ENCODE measurements at regions not wholly inside any gene's neighbourhood (a gene's known extent, or its start where the extent isn't known, plus 50 kb on each side); places are given as distances from the start of the nearest gene placed in this dataset.

DNA sequence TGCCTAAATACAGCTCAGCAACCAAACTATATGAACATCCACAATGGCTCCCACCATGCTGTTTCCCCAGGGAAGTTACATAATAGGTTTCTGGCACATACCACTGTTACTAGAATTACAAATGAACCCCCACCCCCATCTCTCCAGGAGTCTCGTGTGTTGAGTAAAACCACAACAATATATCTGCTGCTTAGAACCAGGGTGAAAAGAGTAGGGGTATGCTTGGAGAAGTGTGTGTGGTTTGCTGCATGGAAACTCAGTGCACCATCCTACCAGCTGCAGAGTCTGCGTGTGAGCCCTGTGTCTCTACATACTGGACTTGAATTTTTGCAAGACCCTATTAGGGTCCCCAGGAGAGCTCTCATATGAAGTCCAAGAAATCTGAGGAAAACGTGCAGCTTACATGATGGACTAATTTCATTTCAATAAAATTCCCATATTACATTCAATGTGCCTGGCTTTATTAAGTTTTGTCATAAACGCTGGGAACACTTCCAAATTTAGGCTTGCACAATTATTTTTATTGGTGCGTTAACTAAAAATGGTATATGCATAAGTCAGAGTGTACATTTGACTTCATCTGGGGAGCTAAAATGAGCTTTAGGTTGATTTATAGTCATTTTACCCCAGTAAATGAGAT is 104.5 kb upstream of the NFIB start:
- TF ChIP-seq, protein P1, sequence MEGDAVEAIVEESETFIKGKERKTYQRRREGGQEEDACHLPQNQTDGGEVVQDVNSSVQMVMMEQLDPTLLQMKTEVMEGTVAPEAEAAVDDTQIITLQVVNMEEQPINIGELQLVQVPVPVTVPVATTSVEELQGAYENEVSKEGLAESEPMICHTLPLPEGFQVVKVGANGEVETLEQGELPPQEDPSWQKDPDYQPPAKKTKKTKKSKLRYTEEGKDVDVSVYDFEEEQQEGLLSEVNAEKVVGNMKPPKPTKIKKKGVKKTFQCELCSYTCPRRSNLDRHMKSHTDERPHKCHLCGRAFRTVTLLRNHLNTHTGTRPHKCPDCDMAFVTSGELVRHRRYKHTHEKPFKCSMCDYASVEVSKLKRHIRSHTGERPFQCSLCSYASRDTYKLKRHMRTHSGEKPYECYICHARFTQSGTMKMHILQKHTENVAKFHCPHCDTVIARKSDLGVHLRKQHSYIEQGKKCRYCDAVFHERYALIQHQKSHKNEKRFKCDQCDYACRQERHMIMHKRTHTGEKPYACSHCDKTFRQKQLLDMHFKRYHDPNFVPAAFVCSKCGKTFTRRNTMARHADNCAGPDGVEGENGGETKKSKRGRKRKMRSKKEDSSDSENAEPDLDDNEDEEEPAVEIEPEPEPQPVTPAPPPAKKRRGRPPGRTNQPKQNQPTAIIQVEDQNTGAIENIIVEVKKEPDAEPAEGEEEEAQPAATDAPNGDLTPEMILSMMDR (IDR thresholded peaks at IDR 0.05 in 2 of 3, conservative IDR thresholded peaks at IDR 0.05 in 1 of 3; ENCODE audit: borderline replicate concordance in 1 of 3, insufficient read depth in 1 of 3, low read depth in 2 of 3, low read length in 2 of 3) = no peak
- TF ChIP-seq EZH2phosphoT487 (IDR thresholded peaks at IDR 0.05; ENCODE audit: borderline replicate concordance) = no peak
- no peak for TF ChIP-seq SIN3A (IDR thresholded peaks at IDR 0.05; ENCODE audit: low read depth)
- TF ChIP-seq POLR2A (IDR thresholded peaks at IDR 0.05; ENCODE audit: borderline replicate concordance, extremely low read depth, insufficient read depth, insufficient read length) = no peak
- no peak for TF ChIP-seq EGR1 (IDR thresholded peaks at IDR 0.05; ENCODE audit: low read depth)
- TF ChIP-seq, protein P2, sequence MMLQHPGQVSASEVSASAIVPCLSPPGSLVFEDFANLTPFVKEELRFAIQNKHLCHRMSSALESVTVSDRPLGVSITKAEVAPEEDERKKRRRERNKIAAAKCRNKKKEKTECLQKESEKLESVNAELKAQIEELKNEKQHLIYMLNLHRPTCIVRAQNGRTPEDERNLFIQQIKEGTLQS (IDR thresholded peaks at IDR 0.05) = no peak
- no peak for TF ChIP-seq JUND (IDR thresholded peaks at IDR 0.05)
- TF ChIP-seq POLR2AphosphoS5 (IDR thresholded peaks at IDR 0.05; ENCODE audit: low read depth, low read length) = no peak
- no peak for TF ChIP-seq EZH2 (IDR thresholded peaks at IDR 0.05)

All from HCT116 (cell line).